ENCODE measurements at regions not wholly inside any gene's neighbourhood (a gene's known extent, or its start where the extent isn't known, plus 50 kb on each side); places are given as distances from the start of the nearest gene placed in this dataset.

DNA sequence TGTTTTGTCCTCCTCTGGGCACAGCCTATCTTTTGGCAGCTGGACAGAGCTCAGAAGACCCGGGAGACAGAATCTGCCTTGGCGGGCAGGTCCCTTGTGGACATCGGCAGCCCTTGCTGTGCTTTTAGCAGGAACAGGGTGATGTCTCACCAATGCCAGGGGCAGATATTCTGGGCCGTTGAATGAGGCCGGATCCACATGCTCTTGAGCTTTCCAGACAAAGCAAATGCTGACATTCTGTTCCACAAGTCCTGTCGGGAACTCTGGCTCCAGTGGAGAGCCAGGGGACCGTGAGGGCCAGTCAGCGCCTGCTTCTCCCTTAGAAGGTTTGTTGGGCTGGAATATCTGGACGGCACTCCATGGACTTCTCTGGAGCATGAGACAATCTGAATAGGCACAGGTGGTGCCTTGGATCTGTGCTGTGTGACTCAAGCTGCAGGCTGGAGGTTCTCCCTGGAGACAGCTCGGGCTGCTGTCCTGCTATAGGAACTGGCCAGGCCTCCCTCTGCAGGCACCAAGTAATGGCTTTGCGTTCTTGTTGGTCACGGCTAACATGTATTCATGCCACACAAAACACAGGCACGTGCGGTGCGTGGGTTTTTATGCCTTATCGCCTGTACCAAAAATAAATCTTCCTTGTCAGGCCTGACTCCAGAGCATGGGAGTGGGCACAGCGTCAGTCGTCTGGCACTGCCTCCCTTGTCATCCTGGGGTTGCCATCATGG lies 80.3 kb downstream of the GADD45G start:
- TF ChIP-seq, protein P1, sequence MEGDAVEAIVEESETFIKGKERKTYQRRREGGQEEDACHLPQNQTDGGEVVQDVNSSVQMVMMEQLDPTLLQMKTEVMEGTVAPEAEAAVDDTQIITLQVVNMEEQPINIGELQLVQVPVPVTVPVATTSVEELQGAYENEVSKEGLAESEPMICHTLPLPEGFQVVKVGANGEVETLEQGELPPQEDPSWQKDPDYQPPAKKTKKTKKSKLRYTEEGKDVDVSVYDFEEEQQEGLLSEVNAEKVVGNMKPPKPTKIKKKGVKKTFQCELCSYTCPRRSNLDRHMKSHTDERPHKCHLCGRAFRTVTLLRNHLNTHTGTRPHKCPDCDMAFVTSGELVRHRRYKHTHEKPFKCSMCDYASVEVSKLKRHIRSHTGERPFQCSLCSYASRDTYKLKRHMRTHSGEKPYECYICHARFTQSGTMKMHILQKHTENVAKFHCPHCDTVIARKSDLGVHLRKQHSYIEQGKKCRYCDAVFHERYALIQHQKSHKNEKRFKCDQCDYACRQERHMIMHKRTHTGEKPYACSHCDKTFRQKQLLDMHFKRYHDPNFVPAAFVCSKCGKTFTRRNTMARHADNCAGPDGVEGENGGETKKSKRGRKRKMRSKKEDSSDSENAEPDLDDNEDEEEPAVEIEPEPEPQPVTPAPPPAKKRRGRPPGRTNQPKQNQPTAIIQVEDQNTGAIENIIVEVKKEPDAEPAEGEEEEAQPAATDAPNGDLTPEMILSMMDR (IDR thresholded peaks at IDR 0.05): no peak
- TF ChIP-seq POLR2A (IDR thresholded peaks at IDR 0.05): no peak

All from breast epithelium (tissue), 3 donors.